HL-60 (cell line): ENCODE measurements at regions not wholly inside any gene's neighbourhood (a gene's known extent, or its start where the extent isn't known, plus 50 kb on each side); places are given as distances from the start of the nearest gene placed in this dataset.
"Not testable (repeated sequence)": the region's sequence is repeated elsewhere in the genome, so short reads cannot be mapped to it uniquely, and the experiment has no call there.

Experiments
- CTCF ChIP-seq: IDR thresholded peaks from one replicate; pipeline ENCODE4 v1.5.1; 2011; ENCODE audit warnings: low read length, control low read depth, inconsistent platforms; ENCODE audit not compliant: insufficient read depth
- POLR2AphosphoS5 ChIP-seq: IDR thresholded peaks from 2 replicates; pipeline ENCODE4 v1.6.1; 2012; ENCODE audit warnings: low read depth
- TF ChIP-seq, protein P1 (sequence below): IDR thresholded peaks from 2 replicates; pipeline ENCODE4 v1.6.1; 2012; ENCODE audit warnings: low read depth; ENCODE audit not compliant: insufficient replicate concordance

- TF ChIP-seq CTCF, POLR2AphosphoS5: not testable (repeated sequence)
- TF ChIP-seq, protein P1, sequence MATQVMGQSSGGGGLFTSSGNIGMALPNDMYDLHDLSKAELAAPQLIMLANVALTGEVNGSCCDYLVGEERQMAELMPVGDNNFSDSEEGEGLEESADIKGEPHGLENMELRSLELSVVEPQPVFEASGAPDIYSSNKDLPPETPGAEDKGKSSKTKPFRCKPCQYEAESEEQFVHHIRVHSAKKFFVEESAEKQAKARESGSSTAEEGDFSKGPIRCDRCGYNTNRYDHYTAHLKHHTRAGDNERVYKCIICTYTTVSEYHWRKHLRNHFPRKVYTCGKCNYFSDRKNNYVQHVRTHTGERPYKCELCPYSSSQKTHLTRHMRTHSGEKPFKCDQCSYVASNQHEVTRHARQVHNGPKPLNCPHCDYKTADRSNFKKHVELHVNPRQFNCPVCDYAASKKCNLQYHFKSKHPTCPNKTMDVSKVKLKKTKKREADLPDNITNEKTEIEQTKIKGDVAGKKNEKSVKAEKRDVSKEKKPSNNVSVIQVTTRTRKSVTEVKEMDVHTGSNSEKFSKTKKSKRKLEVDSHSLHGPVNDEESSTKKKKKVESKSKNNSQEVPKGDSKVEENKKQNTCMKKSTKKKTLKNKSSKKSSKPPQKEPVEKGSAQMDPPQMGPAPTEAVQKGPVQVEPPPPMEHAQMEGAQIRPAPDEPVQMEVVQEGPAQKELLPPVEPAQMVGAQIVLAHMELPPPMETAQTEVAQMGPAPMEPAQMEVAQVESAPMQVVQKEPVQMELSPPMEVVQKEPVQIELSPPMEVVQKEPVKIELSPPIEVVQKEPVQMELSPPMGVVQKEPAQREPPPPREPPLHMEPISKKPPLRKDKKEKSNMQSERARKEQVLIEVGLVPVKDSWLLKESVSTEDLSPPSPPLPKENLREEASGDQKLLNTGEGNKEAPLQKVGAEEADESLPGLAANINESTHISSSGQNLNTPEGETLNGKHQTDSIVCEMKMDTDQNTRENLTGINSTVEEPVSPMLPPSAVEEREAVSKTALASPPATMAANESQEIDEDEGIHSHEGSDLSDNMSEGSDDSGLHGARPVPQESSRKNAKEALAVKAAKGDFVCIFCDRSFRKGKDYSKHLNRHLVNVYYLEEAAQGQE = not testable (repeated sequence)
Measured at GRCh38 chr4:184276346-184276745, 58.7 kb upstream of the ENPP6 start.
